LHCN-M2 (cell line): ENCODE measurements at regions not wholly inside any gene's neighbourhood (a gene's known extent, or its start where the extent isn't known, plus 50 kb on each side); places are given as distances from the start of the nearest gene placed in this dataset.
A peak's percentile ranks its signal among the peaks of the same experiment; 100 is the strongest.
"Not testable (repeated sequence)": the region's sequence is repeated elsewhere in the genome, so short reads cannot be mapped to it uniquely, and the experiment has no call there.

Source experiments
- DNase-seq: peaks from one replicate; pipeline ENCODE4 v3.0.0-alpha.2; 2012; ENCODE audit warnings: low read depth

DNA sequence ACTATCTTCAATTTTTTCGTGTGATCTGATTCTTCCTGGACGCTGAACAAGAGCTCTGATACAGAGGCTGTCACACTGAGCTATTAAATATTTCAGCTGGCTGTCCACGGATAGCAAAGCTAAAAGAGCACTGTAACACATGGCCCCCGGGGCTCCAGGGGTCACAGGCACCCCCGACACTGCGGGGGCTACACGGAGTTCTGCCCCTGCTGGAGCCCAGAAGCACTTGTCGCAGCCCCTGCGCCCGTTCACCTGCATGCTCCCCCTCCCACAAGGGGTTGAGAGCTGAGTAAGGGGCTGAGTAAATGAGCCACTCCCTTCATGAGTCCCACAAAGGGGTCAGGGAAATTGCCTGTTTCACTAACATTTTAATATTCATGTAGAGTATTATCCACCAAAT, 316.3 kb downstream of the TMEM167A start:
- no peak for DNase-seq

DNA sequence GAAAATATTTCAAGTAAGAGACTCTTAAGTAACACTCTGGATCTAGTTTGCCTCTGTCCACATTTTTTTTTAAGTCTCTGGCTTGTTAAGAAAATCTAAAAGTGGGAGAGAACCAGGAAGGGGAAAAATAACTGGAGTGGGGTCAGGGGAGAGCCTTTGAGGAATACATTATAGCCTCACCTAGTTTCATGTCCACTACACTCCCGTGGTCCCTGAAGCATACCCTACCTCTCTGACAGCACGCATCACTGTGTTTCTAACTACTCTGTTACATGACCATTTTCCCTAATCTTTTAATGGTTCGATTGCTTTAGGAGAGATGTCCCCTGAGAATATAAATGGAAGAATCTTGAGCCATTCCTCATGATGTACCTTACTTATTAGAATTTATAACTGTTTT, 318.3 kb downstream of the TMEM167A start:
- no peak for DNase-seq

DNA sequence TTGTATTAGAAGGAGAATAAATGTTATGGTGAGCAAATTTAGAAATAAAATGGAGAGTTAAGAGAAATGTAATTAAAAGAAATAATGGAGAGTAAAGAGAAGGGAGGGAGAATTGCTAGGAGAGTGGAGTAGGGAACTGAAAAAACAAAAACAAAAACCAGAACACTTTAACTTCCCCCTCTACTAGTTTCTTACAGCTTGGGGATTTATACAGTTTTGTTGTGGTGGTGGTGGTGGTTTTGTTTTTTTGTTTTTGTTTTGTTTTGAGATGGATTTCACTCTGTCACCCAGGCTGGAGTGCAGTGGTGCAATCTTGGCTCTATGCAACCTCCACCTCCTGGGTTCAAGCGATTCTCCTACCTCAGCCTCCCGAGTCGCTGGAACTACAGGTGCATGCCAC, 322.4 kb downstream of the TMEM167A start:
- no peak for DNase-seq

DNA sequence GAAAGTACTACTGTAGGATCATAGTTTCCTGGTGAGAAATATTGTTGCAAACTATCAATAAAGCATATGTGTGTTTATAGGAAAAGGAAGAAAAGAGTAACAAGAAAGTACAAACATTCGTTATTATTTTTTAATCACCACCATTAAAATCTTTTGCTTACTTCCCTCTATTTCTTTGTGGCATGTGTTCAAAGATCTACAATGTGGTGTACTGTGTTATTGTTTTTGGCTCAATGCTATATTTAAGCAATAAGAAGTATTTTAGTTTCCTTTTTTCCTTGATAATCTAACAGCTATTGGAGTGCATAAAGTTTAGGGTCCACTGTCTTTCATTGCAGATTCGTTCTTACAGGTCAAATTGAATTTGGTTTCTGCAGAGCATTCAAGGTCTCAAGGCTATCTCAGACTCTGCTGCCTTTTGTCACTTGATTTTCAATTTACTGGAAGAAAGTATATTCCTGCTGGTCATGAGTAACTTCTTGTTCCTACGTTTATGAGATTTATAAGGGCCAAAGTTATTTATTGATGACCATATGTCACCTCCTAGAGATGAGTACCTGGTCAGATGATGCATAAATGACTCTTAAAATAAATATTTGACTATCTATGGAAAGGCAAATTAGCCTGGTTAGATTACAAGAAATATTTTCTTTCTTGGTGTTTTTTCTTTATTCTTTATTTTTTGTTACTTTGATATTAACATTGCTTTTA, 323.0 kb downstream of the TMEM167A start:
- DNase-seq = no peak

DNA sequence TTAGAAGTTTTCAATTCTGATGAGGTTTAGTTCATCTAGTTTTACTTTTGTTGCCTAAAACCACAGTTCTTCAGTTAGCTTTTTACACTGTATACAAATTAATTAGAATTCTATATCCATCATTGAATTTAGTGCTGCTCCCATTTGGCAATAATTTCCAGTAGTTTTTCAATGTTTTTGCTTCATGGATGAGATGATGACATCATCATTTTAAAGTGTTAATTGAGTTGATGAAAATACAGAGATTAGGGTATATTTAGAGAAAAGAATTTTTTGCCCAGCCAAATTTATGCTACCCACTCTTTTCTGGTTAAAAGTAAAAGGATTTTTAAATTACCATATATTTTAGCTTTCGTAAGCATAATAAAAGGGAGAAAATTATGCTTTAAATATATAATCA, 323.8 kb downstream of the TMEM167A start:
- DNase-seq = no peak

DNA sequence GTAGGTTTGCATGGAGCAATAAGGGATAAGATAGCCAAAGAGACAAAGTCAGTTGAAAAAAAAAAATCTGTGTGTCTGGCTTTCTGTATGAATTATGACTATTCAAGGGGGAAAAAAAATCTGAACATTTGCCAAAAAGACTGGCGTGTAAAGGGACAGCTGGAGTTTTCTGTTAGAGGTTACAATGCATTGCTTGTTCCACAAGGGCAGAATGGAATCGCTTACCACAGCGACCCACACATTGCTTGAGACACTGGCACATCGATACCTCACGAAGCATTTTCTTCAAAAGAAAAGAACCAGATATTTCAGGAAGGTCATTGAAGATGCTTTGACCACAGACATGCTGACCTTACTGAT, 327.8 kb downstream of the TMEM167A start:
- peak; percentile 75 for DNase-seq

DNA sequence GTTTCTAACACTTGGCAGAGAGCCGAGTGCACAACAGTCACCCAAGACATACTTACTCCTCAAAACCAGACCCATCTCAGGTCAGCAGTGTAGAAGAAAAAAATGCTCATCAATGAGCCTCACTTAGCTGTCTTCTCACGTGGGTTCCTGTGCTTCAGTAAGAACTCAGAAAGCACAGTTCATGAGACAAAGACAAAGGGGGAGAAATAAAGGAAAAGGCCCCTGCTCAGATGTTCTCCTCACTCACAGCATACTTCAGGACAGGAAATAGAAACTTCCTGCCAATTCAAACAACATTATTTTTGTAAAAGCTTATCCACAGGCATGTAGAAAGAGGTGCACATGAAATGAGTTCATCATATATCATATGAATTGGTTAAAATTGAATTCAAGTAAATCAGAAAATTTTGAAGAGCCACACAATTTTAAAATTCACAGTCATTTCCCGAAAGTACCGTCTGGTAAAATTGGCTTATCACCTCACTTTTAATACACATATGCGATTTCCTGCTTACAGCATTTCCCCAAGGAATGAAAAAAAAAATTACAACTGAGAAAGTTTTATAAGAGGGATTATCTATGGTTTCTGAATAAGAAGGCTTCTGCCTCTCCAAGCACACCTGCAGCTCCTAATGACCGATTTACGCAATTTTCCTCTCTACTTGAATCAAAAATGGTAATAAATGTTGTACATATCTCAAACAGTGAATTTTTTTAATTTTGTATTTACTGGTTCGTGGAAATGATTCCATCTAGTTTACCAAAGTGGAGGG, 328.3 kb downstream of the TMEM167A start:
- DNase-seq = peak; percentile 2

DNA sequence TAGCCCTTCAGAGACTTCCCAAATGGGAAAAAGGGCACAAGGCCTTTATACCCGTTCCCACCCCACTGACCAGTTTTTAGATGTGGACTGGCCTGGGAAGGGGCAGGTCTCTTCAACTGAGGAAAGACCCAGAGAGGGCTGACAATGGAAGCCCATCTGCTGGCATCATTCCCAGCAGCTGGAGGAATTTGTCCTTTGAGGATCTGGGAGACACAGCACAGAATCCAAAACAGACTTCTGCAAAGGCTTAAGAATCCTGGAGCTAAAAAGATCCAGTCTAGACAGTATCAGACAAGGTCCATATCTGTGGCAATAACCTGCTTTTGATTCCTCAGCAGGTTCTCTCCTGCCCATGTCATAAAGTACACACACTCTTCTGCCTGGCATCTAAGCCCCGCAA, 329.2 kb downstream of the TMEM167A start:
- DNase-seq = no peak

DNA sequence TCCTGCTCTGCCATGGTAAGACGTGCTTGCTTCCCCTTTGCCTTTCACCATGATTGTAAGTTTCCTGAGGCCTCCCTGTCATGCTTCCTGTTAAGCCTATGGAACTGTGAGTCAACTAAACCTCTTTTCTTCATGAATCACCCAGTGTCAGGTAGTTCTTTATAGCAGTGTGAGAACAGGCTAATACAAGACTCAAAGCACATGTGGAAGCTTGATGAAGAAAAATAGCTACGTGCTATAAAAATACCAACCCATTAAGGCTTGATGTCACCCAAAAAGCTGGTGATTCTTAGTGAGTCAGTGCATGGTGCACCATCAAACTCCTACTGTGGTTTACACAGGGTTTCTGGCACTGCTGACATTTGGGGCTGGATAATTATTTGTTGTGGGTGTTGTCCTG, 332.2 kb downstream of the TMEM167A start:
- DNase-seq = no peak

DNA sequence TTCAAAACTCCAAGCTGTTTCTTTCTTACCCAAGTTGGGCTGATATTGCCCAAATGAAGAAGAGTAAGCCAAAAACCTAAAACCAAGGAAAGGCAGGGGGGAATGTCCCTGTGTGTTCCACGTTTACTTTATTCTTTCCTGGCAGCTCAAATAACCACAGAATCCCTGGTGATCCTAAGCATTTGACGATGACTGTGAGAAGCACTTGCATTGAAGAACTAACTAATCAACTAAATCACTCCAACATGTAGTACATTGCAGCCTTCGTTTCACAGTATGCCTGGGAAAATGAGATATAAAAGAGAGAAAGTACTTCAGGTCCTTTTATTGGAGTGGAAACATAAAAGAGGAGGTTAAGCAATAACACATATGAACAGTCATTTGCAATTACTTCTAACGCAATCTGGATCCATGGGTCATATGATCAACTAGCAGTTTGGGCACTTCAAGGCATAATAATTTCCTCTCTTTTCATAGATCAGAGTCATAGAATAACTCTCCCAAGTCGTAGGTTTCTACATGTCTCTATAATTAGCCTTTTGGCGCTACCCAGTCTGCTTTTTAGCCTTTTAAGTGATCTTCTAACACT, 338.4 kb downstream of the TMEM167A start:
- no peak for DNase-seq

DNA sequence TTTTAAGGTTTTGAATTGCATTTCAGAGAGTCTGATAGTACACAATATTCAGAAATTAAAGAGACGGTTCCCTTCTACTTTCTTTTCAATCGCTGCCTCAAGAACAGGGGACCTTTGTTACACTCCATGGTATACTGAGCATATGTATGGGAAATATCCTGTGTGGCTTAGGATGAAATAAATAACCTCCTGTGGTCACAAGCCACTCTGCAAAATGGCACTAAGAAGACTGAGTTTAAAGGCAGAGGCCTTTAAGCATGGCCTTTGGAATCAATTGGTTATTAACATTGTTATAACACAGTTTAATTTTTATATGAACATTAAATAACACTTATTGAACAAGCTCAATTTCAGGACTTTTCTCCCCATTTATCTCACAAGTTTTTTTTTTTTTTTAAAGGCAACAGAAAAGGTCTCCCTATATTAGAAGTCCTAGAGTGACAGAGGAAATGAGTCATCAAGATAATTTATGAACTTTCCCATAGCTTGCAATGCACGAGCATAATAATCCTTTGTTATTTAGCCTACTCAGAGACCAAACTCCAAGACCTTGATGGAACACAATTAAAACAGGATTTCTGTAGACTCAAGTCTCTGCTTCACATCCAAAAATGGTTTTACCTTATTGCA, 341.9 kb downstream of the TMEM167A start:
- DNase-seq = peak; percentile 20

DNA sequence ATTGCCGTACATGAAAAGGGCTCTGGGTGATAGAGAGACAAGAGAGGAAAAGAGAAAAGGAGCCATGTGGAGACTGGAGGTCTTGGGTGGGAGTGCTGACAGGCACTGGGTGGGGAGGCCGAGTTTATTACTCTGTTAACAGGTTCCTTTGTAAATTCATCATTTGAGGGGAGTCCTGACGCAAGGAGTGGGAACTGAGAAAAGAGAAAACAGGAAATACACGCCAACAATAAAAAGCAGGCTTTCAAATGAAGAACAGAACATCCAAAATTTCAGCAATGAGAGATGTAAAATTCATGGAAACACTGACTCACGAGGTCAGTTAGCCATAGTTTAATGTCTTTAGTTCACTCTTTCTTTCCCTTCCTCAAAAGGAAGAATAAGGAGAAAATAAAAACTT, 342.8 kb downstream of the TMEM167A start:
- DNase-seq = no peak

DNA sequence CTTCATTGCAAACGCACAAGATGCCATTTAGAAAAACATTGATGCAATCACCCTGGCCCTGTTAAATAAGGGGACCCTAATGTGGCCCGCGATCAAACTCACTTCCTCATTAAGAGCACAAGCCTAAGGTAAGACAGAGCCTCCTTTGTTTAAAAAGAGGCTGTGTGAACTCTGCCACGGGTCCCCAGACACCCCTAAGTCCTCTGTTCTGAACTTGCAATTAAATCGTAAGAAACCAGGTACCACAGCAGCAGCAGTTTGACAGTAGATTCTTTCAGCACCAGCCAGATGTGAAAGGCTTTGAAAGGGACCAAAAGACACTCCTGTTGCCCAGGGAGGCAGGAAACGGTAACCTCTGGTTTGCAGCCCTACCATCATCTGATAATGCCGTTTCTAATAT, 346.3 kb downstream of the TMEM167A start:
- DNase-seq = no peak

DNA sequence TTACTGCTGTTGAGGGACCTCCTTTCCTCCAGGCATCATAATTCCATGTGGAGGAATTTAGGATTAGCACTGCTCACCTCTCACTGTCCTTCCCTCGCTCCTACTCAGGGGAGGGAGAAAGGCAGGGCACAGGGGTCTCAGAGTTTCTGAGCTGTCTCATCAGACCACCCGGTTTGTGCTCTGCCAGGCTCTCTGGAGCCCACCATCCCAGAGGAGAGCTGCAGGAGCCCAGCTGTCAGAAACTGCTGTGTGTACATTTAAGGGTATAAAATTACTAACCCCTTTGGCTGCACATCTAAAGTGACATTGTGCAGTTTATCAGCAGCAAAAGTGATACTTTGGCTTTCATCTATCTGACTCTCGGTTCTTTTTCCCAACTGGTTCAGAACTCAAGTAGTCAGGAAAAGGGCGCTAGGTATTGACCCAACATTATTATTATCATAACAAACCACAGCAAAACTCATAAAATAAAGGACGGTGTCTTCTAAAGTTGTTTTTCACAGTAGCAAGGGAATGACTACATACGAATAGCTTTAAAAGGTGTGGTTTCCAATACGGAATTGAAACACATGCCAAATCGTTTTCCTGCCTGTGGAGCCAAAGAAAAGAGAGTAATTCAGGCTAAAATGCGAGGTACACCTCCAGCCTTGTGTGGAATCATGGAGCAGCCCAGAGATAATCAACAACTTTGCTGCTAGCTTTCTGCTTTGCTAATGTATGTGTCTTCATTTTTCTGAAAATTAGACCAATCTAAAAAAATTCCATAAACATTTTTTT, 348.1 kb downstream of the TMEM167A start:
- no peak for DNase-seq

DNA sequence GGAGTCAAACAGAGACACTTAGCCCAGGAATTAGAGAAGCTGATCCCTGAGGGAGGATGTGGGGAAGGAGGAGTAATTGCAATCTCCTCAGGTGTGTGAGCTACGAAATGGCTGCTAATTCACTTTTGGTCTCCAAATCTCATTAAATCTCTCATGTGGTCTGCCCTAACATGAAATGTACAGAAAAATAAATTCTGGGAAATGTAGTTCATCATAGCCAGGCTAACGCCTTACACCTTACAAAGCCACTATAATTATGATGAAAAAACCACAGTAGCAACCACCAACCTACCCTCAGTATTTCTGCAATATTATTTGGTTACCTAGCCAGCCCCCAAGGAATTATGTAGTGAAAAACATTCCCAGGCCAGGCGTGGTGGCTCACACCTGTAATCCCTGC, 354.0 kb downstream of the TMEM167A start:
- no peak for DNase-seq

DNA sequence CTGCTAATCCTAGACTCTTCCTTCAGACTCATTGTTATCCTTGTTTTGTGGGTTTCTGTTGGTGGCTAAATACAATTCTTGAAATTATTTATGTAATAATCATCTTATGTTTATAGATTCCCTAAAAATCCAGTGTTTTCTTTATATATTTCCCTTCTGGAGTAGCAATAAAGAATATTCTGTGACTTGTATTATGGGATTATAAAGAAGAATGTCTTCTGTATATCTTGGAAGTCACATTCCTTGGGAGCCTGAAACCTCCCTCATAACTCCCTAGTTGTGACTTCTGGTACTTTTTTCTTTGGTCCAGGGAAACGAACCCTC, 356.1 kb downstream of the TMEM167A start:
- no peak for DNase-seq

DNA sequence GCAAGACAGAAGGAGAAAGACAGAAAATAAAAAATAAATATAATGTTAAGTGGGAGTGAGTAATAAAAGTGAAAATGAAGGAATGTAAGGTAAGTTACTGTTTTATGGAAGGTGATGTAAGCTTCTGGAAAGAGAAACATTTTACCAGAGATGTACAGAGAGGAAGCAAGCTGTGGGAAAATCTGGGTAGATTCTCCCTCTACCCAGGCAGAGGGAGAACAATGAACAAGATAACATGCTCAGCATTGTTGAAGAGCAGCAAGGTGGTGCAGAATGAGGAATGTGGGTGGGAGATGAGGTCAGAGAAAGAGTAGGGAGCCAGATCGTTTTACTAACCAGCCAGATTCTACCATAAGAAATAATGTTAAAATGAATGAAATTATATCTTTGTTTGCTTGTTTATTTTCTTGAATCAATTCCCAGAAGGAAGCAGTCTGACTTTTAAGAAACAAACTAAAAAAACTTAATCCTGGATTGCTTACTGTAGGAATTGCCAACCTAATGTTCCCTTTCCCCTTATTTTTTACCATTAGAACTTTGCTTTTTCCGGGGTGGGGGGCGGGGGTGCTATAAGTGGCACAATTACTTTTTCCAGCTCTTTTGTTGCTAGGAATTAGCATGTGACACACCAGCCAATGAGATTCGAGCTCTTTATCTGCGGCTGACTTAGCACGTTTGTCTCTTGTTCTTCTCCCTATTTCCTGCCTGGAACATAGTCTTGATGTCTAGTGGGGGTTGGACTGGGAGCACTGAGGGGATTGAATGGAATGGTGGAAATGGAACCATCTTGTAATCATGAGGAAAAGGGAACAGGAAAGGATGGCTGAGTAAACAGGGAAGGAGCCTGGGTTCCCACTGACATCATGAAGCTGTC, 356.7 kb downstream of the TMEM167A start:
- DNase-seq = no peak

DNA sequence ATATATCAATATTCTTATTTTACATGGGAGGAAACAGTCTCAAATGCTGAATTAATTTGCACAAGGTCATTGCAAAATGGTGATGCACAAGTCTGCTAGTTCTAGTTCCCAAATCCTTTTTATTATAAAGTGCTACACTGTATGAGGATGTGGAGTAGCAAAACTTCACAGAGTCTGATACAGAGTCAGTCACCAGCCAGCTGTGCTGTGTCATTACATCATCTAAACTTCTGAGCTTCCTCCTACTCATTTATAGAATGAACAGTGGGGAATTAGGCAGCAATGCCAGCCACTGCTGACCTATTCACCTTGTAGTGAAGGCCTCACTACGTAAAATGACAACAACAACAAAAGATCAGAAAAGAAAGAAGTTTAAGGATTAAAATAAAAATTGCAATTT, 357.8 kb downstream of the TMEM167A start:
- peak; percentile 5 for DNase-seq

DNA sequence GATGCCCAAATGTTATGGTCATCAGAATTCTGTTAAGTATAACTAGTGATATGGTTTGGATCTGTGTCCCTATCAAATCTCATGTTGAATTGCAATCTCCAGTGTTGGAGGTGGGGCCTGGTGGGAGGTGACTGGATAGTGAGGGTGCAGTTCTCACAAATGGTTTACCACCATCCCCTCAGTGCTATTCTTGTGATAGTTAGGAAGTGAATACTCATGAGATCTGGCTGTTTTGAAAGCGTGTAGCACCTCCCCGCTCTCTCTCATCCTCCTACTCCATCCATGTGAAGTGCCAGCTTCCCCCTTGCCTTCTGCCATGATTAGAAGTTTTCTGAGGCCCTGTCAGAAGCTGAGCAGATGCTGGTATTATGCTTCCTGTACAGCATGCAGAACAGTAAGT, 359.5 kb downstream of the TMEM167A start:
- DNase-seq = no peak

DNA sequence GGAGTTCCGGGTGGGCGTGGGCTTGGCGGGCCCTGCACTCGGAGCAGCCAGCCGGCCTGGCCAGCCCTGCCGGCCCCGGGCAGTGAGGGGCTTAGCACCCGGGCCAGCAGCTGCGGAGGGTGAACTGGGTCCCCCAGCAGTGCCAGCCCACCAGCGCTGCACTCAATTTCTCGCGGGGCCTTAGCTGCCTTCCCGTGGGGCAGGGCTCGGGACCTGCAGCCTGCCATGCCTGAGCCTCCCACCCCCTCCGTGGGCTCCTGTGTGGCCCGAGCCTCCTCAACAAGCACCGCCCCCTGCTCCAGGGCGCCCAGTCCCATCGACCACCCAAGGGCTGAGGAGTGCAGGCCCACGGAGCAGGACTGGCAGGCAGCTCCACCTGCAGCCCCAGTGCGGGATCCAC, 362.5 kb downstream of the TMEM167A start:
- DNase-seq = not testable (repeated sequence)

DNA sequence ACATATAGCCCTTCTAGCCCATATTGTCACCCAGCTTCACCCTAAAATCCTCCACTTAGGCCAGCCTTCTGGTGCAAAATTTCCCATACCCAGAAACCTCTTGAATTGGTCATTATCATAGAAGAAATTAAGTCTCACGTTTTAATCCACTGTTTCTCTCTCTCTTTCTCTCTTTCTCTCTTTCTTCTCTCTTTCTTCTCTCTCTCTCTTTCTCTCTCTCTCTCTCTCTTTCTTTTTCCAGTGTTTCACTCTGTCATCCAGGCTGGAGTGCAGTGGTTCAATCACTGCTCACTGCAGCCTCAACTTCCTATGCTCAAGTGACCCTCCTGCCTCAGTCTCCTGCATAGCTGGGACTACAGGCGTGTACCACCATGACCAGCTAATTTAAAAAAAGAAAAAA, 363.4 kb downstream of the TMEM167A start:
- no peak for DNase-seq
